NCI-H774 (cell line): ENCODE measurements at regions not wholly inside any gene's neighbourhood (a gene's known extent, or its start where the extent isn't known, plus 50 kb on each side); places are given as distances from the start of the nearest gene placed in this dataset.

Source experiments
- DNase-seq: peaks from one replicate; lab custom pipeline; 2025; lab: John Stamatoyannopoulos, UW

DNA sequence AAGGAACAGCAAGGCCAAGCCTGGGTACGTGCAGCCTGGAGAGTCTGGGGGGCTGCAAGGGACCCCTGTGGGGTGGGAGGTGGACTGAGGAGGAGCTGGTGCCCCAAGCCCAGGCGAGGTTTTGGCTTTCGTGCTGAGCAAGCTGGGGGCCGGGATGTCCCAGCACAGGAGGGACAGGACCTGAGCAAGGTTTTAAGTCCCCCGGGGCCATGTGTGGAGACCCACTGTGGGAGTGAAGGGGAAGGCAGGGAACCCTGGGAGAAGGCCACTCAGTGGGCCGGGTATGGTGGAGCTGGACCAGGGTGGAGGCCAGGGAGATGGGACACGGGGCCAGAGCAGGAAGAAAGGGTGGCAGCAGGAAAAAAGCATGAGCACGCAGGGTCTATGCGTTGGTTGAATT, 419.2 kb upstream of the SULF2 start:
- DNase-seq = no peak

DNA sequence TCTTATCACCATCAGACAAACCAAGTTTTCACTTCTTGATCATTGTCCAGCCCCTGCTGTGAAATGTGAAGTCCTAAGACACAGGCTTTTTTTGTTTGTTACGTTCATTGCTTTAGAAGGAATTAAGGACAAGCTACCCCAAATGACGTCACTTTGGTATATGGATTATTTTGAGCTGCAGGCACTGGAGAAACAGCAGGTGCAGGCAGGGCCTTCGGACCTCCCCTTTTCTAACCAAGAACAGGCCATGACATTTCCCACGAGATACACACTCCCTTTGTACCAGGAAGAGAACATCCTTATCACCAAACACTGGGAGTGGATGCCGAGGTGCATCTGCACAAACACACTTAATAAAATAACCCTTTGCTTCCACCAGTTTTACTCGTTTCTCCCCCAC, 418.0 kb upstream of the SULF2 start:
- no peak for DNase-seq

DNA sequence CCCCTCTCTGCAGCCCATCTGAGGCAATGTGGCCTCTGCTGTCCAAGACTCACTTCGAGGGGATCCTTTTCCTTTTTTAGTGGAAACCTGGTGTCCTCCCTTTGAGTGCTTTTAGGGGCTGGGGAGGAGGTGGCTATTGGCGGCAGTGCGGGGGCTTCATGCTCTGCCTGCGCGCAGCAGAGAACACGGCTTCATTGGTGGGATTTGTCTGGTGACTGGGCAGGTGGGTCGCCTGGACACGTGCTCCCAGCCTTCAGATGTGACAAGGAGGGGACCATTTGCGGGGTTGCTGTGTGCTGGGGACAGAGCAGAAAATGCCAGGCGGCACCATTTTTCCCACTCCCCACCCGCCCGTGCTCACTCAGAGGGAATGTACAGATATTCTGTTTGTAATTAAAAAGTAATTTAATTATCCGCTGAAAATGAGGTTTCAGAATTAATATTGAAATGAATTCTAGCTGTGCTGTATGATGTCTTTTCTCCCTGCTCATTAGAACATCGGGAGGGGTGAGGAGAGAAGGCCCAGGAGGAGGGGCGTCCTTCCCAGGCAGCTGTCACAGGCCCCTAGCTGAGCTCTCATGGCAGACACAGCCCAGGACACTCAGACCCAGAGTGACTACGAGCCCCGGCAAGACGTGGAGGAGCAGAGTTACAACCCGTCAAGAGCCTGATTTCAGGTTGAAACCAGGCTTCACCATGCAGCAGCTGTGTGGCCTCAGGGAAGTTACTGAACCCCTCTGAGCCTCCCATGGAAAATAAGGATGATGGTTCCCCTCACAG, 417.2 kb upstream of the SULF2 start:
- no peak for DNase-seq

DNA sequence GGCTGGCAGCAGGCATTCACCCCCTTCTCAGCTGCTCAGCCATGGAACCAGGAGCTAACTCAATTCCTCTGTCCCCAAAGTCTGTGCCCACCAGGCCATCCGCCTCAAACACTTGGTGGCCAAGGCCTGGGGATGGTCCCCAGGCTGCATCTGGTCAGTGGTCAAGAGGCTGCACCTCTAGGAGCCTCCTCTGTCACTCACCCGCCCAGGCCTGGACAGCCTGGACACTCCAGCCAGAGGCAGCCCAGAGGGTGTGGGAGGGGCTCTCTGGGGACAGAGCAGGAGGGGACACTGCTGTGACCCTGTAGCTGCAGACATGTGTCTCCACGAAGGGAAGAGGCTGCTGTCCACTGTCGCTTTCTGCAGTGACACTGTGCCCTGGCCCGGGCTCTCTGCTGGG, 416.6 kb upstream of the SULF2 start:
- no peak for DNase-seq

DNA sequence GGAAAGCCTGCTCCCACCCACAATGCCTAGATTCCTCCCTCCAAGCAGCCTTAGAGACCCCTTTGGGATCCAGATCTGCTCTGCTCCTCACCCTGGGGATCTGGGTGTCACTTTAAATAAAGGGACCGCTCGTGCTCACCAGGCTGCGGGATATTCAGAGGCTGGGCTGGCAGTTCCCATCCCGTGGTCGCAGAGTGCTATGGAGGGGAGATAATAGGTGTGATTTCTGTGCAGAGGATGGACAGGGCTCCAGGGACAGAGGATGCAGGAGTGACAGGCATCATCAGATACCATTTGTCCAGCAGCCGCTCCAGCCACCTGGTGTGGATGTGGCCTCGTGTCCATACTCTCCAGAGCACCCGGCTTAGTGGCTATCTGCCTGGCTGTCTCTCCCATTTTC, 415.9 kb upstream of the SULF2 start:
- DNase-seq = no peak

DNA sequence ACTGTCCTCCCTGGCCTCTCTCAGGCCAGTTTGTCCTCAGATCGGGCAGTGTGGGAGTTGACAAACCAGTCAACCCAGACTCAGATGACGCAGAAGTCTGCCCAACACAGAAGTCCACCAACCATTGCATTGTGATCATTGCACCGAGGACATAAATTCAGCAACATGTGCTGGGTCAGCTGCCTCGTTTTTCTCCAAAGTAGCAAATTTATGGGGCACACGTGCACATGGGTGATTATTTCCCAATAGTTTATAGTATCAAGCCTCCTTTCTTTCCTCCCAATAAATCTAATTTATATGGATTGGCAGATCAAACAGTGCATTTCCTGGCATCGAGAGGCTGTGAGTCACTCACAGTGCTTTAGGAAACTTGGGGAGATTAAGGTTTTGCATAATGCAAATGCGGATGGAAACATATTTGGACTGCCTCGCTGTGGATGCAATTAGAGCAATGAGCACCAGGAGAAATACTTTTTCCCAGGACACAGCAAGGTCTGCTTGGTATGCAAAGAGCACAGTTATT, 413.7 kb upstream of the SULF2 start:
- no peak for DNase-seq

DNA sequence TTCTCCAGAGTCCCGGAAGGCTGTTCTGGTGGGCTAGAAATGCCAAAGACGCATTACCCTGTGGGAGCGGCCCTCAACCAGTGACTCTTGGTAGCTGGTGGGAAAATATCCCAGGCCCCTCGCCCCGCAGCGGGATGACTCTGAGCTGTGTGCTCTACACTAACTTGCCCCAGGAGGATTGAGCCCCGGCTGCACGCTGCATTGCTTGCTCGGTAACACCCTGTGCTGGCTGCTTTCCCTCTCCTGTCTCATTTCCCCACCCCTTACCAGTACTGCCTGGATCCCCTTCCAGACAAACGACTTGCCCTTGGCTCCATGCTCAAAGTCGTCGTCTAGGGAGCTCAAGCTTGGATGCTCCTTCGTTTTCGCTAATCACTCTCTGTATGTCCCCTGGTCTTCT, 411.8 kb upstream of the SULF2 start:
- no peak for DNase-seq

DNA sequence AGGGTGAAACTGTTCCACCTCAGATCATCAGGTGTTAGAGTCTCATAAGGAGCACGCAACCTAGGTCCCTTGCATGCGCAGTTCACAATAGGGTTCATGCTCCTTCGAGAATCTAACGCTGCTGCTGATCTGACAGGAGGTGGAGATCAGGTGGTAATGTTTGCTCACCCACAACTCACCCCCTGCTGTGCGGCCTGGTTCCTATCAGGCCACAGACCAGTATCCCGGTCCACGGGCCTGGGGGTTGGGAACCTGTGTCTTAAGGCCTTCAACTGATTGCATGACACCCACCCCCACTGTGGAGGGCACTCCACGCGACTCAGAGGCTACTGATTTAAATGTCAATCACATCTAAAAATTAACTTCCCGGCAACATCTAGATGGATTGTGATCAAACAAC, 411.2 kb upstream of the SULF2 start:
- DNase-seq = no peak

DNA sequence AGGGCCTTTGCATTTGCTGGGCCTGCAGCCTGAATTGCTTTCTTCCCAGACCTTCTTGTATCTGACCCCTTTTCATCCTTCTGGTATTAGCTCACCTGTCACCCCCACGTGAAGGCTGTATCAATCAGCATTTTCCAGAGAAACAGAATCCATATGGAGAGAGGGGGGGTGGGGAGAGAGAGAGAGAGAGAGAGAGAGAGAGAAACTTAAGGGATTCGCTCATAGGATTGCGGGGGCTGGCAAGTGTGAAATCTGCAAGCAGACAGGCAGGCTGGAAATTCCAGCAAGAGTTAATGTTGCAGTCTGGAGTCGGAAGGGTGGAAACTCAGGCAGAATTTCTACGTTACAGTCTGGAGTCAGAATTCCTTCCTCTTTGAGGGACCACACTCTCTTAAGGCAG, 410.7 kb upstream of the SULF2 start:
- no peak for DNase-seq

DNA sequence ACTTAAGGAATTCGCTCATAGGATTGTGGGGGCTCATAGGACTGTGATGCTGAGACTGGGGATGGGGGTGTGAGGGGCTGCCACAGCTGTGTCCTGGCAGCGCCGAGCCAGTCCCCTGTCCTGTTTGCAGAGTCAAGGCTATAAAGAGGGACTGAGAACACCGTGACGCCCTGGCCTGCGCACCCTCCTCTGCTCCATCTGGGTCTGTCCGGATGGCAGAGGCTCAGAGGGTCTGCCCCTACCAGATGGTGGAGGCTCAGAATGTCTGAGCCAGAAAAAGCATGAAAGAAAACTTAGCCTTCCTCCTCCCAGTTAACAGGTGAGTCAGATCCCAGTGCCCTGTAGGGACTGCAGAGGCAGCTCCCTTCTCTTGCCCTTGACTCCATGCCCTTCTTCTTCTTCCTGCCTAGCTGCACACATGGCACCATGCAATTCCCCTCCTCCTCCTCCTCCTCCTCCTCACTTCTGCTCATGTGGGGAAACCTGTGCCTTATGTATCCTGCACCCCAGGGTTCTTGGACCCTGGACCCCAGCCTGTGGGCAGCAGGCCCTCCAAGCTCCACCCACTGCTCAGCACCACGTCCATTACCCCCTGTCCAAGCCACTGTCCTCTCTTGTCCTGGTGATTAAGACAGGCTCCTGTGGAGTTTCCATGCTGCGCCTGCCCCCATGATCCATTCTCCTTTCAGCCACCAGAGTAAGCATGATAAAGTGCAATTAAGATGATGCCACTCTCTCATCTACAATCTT, 410.0 kb upstream of the SULF2 start:
- no peak for DNase-seq

DNA sequence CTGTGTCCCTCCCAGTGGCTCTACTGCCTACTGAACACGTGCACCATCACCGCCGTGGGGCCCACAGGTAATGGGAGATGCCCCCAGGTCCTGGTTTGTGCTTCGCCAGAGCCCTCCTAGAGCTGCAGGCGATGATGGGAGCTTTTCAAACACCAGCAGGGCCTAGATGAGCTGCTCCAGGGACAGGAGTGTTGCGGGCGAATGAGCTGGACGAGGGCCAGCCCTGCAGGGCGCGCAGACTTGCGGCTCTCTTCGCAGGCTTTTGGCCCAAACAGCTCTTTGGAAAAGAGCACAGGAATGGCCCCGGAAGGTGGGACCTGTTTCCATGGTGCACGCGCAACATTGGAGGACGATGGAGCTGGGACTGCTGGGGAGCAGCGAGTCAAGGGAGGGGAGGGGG, 409.3 kb upstream of the SULF2 start:
- DNase-seq = no peak

DNA sequence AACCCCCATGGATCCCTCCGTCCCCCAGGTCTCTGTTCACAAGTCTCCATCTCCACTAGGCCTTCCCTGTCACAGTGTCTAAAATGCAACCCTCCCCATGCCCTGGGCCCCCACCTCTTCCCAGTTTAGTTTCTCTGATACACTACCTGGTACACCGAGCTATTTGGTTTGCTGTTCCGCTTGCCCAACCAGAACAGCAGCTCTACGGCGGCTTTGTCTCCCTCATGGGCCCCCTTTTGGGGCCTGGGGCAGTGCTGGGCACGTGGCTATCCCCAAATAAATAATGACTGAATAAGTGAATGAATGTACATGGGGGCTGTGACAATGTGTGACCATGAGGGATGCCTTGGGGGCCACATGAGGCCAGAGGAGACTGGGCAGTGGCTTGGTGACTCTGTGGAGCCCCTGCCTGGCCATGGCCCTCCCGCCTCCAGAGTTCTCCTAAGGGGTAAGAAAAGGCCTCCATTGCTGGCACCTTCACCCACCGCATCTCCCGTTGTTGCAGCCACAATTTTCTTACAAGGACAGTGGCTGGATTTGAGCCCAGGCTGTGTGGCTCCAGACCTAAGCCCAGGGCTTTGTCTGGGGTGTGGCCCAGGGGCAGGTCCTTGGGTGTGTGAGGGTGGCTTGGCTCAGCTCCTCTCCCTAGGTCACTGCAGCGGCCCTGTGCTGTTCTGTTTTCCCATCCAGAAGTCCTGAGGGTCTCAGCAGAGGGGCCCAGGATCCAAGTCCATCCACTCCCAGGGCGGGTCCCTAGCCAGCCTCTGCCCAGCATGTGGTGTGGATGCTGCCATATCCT, 408.5 kb upstream of the SULF2 start:
- DNase-seq = no peak

DNA sequence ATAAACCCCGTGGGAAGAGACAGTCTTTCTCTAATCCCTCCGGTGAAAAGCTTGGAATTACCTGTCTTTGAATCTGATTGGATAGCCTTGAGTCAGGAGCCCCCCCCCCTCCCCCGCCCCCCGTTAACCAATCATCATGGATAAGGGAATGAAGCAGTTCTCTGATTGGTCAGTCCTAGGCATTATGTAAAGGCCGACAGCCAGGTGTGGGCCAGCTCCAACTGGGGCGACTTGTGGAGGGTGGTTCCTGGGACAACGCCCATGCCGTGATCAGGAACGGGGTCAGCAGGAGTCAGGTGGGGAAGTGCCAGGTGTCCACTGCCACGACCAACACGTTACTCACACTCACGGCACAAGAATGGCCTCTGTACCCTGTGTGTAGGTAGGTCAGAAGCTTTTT, 406.8 kb upstream of the SULF2 start:
- DNase-seq = no peak

DNA sequence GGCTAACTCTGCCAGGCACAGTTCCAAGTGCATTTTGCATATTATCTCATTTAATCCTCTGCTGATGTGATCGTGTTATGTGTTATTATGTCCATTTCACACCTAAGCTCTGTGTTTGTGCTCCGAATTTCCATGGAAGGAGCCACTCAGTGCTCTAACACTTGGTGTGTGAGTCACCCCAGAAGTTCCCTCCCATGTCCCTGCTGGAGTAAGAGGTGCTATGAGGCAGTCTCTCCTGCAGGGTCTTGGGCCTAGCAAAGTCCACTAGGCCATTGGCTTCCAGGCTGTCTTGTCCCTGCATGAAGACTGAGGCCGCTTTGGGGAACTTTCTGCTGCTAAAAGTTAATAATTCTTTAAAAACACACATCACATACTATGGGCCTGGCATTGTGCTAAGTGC, 405.9 kb upstream of the SULF2 start:
- no peak for DNase-seq

DNA sequence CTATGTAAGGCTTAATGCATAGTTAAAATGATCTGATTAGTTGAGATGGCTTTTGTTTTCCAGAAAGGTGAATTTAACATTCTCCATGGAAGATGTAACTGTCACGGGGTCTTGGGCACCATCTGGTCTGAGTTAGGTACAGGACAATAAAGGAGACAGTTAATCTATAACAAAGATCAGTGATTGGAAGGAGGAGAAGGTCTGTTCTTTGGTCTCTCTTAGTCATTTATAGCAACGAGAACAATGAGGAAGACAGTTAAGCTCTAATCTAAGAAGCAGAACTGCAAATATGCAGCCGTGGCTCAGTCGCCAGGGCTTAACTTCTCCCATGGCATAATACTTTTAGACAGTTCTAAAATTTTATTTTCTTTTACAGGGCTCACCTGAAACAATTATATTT, 405.5 kb upstream of the SULF2 start:
- DNase-seq = no peak

DNA sequence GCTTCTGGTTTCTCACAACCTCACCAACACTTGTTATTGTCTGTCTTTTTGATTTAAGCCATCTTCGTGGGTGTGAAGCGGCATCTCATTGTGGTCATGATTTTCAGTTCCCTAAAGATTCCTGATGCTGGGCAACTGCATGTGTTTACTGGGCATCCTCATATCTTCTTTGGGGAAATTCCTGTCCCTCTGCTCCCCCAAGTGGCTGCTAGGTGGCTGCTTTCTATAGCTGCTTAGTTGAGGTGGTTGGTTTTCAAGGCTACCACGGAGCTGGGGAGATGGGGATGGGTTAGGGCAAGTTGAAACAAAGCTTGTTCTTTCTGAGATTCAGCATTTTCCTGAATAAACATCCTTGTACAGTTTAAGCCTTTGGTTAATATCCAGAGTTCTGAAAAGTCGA, 403.9 kb upstream of the SULF2 start:
- DNase-seq = no peak

DNA sequence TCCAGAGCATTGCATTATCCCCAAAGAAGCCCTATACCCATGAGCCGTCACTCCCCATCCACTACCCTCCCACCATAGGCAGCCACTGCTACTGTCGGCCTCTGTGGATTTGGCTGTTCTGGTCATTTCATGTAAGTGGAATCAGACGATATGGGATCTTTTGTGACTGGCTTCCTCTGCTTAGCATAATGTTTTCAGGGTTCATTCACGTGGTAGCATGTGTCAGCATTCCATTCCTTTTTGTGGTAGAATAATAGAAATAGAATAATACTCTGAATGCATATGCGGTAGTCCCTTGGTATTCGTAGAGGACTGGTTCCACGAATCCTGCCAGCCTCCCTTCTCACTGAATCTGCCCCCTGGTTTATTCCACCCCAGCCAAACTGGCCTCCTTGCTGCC, 402.6 kb upstream of the SULF2 start:
- no peak for DNase-seq

DNA sequence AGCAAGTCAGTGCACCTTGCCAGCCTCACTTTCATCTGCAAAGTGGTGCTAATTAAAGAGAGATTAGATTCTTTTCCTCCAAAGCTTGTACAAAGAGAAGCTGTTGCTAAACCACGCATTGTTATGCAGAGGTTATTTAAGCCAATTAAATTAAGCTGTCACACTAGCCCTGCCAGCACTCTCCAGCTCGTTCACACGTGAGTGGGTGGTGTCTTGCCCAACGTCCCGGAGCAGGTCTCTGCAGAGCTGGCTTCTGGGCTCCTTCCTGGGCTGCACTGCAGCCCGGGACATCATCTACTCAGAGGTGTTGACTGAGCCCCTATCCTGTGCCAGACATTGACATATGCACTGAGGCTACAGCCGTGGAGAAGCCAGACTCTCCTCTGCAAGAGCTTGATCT, 401.6 kb upstream of the SULF2 start:
- DNase-seq = no peak

DNA sequence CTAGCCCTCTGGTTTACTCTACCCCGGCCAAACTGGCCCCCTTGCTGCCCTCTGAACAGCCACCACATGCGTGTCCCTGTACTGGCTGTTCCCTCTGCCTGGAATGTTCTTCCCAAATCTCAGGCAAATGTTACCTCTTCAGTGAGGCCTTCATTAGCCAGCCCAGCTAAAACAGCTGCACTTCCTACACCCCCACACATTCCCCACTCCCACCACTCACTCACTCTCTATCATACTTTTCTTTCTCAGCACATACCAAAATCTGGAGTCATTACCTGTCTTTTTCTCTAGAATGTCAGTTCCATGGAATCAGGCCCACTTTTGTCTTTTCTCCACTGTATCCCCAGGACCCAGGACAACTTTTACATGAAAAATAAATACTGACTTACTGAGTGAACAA, 401.2 kb upstream of the SULF2 start:
- no peak for DNase-seq

DNA sequence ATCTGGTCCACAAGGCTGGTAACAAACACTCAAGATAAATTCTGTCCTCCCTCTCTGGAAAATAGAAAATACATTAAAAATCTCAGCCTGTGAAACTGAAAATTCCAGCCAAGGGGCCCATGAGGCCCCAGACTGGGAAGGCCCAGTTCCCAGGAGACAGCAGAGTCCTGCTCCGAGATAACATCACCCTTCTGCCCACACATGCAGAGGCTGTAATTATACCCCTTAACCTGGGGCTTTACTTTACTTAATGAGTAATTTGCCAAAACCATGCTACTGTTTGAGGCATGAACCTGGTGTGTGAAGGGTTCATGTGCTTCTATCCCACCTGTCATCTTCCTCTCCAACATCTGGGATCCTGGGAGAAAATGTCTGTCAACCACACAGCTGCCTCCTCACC, 398.9 kb upstream of the SULF2 start:
- DNase-seq = no peak

DNA sequence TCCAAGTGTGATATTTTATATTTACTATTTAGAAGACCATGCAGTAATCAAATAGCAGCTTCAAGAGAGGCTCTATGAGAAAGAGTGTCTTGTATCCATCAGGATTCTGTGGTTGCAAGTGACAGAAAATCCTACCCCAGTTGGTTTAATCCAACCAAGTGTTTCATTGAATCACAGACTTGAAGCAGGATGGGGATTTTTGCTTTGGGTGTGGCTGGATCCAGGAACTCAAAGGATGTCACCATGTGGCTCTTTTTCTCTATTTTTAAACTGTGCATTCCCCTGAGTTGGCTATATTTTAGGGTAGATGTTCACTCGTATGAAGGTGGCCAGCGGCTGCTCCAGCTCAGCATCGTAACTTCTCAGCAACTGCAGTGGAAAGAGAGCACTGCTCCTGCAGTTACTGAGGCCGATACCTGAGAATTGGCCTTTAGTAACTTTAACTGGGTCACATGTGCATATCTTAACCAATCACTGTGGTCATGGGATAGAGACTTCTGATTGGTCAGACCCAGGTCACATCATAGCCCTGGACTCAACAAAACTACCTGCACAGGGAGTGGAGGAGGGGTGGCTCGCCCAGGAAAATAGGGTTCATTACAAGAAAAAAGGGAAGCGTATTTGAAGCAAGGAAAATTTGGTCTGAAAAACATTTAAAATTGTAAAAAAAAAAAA, 396.1 kb upstream of the SULF2 start:
- no peak for DNase-seq

DNA sequence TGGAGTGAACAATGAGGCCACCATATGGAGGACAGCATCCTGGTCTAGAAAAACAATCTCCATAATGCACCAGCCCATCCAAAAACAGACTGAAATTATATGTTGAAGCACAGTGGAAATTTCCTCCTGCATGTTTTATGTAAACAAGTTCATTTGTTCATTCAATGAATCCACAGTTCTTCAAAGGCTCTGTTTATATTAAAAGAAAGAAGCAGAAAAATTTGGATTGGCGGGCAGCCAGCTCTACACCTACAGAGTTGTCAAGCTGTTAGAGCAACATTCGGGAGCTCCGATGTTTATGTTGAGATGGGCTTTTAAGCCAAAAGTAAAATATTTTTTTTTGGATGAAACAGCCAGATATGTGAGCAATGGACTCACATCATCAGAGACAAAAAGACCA, 395.3 kb upstream of the SULF2 start:
- no peak for DNase-seq
